KBM-7 (cell line): ENCODE measurements at regions not wholly inside any gene's neighbourhood (a gene's known extent, or its start where the extent isn't known, plus 50 kb on each side); places are given as distances from the start of the nearest gene placed in this dataset.

ENCODE experiments used
- DNase-seq: peaks from one replicate; pipeline ENCODE4 v3.0.0-alpha.2; 2015
- in situ Hi-C: fragments of 300-500 bp; cut with MboI; formaldehyde crosslinking; loops from 2 replicates; pipeline ENCODE4 v1.14.3; 2020; ENCODE audit warnings: low sequenced_read_pairs, low pct_unique_long_range_greater_than_20kb, mixed read lengths

- no peak for DNase-seq
- in situ Hi-C loops = no loop called here
Observed at GRCh38 chr12:127742231-127742630, 524.7 kb upstream of the TMEM132C start.

GRCh38 chr12:127745469-127746212, 521.3 kb upstream of the TMEM132C start:
- in situ Hi-C loops = no loop called here
- no peak for DNase-seq

- in situ Hi-C loops = no loop called here
- no peak for DNase-seq
Observed at GRCh38 chr12:127749416-127749815, 517.6 kb upstream of the TMEM132C start.

DNA sequence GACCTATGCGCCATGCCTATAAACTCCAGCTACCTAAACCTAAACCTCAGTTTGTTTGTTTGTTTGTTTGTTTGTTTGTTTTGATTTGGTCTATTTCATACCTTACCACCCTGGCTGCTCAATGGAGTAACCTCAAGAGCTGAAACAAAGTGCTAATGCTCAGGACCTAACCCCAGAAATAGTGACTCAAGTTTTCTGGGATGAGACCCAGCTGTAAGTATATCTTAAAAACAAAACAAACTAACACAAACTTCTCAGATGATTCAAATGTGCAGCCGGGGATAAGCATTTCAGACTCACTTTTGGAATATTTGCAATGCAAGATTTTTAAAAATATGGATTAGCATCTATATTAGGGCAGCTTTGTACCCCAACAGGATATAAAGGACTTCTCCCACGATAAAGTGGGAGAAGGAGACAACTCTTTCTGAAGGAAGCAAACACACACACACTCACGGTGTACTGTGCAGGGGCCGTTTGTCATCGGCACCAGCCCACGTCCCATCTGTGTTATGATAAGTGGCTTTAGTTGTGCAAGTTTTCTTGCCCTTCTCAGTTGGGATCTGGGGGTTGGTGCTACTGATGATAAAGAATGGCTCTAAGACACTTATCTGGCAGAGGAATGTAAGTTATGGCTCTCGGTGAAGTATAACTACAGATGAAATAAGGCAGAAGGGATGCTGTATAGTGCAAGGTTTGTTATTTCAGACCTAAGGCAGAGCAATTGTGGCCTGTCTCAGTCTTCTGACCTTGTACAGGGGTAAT, 516.7 kb upstream of the TMEM132C start:
- in situ Hi-C loops = no loop called here
- no peak for DNase-seq

GRCh38 chr12:127752802-127753201, 514.2 kb upstream of the TMEM132C start:
- DNase-seq = no peak
- in situ Hi-C loops = no loop called here

DNA sequence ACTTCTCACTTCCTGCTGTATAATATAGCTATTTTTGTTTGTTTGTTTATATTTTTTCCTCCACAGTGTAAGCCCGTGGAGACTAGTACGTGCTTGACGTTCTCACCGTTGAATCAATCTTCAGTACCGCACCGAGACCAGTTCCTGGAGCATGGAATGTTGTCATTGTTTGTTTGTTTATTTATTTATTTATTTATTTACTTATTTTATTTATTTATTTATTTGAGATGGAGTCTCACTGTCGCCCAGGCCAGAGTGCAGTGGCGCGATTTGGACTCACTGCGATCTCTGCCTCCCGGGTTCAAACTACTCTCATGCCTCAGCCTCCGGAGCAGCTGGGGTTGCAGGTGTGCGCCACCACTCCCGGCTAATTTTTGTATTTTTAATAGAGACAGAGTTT, 506.6 kb upstream of the TMEM132C start:
- in situ Hi-C loops = no loop called here
- no peak for DNase-seq

DNA sequence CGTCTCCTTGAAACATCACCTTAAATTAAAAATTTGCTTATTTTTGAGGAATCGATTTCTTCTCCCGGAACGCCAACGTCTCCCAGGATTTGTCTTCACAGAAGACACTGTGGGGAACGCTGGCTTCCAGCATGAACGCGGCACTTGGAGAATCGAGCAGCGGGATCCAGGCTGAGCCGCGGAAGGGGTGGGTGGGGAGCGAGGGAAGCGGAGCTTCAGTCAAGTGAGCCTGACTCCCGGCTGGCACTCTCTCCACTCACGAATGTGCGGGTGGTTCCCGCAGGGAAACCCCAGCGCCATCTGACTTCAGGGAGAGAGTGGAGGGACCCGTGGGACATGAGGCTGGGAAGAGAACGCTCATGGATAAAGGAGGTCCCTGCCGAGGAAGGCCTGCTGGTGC, 506.0 kb upstream of the TMEM132C start:
- in situ Hi-C loops = no loop called here
- no peak for DNase-seq

- in situ Hi-C loops = no loop called here
Observed at GRCh38 chr12:127761880-127762279, 505.1 kb upstream of the TMEM132C start.

DNA sequence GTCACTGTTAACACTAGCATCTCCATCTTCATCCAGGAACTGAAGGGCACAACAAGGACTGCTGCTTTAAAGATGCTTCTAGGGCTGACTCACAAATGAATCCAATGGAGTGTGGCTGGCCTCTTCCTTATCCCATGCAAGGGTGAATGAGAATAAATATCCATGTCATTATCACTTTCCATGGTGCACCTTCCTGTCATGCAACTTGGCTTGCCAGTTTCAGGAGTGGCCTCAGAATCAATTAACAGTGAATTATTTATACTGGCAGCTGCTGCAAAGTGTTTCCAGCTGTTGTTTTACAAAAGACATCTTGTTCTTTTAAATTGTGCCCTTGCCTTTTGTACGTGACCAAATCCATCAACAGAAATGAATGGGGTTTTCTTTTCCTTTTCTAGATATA, 499.3 kb upstream of the TMEM132C start:
- in situ Hi-C loops = no loop called here
- no peak for DNase-seq

More at GRCh38 chr12:127761880-127762279, 505.1 kb upstream of the TMEM132C start:
- DNase-seq = peak; percentile 3

DNA sequence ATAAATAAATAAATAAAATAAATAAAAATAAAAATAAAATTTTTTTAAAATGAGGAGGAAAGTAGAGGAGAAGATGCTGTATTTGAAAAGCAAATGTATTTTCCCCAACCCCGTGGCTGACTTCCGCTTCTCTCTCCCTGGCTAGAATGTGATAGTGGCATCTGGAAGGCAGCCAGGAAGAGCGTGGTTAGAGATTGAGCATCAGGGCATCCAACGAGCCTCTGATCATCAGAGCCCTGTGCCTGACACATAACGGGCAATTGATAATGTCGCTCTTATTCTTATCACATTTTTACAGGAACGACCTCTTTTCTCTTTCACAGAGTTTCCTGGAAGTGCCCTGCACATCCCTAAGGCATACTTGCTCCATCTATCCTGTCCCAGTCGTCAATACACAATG, 496.9 kb upstream of the TMEM132C start:
- in situ Hi-C loops = no loop called here
- DNase-seq = peak; percentile 39

- in situ Hi-C loops = no loop called here
- DNase-seq = no peak
Observed at GRCh38 chr12:127771546-127771945, 495.4 kb upstream of the TMEM132C start.

- DNase-seq = no peak
- in situ Hi-C loops = no loop called here
Observed at GRCh38 chr12:127773520-127773919, 493.4 kb upstream of the TMEM132C start.

GRCh38 chr12:127774828-127775227, 492.1 kb upstream of the TMEM132C start:
- in situ Hi-C loops = no loop called here
- DNase-seq = no peak

DNA sequence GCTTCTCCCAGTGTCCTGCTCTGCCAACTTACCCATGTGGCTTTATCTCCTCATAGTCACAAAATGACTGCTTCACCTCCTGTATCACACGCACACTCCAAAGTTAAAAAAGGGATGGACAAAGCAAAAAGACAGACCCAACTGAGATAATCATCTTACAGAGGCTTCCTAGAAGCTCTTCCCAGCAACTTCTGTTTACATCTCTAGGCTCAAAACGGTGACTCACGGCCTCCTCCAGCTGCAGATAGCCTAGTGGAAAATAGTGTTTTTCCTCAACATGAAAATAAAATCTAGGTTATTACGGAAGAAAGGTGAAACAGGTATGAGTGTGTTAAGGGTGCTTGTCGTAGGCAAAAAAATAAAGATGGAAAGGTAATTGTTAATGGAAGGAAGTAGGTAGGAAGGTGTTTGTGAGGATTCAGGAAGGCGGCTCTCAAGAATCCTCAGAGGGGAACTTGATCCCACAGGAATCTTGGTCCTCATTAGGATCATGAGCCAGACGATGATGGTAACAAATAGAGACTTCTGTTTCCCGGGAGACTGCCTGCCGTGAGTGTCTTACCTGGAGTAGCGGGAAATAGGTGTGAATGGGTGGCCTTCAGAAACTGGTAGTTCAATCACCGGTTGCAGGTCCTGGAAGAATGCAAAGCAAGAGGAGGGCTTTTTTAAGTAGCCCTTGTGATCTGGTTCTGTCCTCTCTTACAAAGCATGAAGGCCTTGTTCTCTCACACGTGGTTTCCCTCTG, 487.5 kb upstream of the TMEM132C start:
- no peak for DNase-seq
- in situ Hi-C loops = no loop called here

DNA sequence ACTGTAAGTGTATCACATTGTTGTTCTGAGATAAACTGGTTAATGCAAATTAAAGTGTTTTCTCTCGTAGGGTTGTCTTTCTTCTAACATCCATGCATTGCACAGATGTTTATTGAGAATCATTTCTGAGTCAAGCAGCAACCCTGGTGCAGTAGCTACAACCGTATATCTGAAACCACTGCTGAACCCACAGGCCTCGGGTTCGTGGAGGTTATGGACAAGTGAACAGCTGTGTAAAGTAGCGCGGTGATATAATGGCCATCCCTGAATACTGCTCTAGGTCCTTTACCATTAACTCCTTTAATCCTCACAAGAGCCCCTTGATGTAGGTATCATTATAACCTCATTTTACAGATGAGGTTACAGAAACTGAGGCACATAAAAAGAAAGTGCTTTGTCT, 486.1 kb upstream of the TMEM132C start:
- in situ Hi-C loops = no loop called here

DNA sequence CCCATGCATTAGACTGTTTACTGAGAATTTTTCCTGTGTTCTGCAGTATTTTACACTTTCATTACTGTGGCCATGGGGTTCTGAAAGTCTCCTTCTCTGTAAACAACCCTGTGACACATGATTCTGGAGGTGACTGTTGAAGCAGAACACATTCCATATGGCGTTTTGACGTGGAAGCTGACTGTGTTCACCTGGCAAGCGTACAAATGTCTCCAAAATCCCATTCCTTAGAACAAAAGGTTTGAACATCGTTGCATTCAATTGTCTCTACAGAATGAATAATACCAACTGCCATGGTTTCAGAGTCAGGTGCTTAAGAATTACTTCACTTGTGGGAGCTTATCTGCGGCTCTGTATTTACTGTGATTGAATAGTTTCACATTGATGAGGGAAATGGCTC, 485.6 kb upstream of the TMEM132C start:
- DNase-seq = no peak
- in situ Hi-C loops = no loop called here

More for the DNA sequence above, 486.1 kb upstream of the TMEM132C start:
- DNase-seq = no peak

GRCh38 chr12:127785540-127785939, 481.4 kb upstream of the TMEM132C start:
- no peak for DNase-seq

DNA sequence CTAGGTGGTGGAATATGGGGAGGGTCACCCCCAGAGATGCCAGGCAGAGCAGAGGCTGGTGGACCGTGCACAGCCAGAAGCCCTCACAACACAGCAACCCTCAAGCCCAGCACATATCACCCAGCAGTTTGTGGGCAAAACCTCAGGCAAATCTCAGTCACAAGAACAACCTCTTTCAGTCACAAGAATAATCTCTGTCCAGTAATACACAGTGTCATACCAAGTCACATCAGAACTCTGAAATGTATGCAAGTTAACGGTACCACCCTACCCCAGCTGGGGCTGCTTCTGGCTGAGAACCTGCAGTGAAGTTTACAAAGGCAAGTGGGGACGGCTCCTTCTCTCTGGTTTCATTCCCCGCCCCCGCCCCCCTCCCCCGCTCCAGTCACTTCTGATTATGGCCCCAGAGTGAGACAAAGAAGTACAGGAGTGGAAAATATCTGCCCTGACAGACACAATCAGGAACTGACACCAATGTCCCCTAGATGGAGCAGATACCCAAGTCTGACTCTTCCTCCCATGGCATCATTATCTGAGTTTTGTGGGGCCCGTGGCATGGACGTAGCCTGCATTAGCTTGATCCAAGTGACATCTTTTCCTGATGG, 480.9 kb upstream of the TMEM132C start:
- in situ Hi-C loops = no loop called here
- DNase-seq = no peak

More at GRCh38 chr12:127785540-127785939, 481.4 kb upstream of the TMEM132C start:
- in situ Hi-C loops = no loop called here

DNA sequence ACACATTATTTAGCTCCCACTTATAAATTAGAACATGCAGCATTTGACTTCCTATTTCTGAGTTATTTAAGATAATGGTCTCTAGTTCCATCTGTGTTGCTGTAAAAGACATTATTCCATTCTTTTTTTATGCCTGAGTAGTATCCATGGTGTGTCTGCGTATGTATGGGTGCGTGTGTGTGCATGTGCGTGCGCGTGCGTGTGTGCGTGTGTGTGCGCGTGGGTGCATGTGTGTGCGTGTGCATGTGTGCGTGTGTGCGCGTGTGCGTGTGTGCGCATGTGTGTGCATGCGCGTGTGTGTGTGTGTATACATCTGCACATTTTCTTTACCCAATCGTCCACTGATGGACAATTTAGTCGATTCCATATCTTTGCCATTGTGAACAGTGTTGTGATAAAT, 479.4 kb upstream of the TMEM132C start:
- DNase-seq = no peak
- in situ Hi-C loops = no loop called here

DNA sequence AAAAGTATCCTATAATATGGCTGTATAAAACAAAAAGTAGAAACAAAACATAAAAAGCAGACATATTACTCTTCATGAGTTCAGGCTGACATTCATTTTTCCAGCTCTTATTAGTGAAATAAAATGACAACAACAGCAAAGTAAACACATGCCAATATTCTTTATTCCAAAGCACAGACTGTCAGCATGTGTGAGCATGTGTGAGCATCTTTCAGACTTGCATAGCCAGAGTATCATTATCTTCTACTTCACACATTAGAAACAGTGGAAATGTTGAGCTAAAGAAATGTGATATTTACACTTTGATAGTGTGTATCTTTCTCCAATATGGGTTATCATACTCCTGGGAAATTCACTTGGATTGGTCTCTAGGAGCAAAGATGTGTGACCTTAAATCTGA, 476.6 kb upstream of the TMEM132C start:
- DNase-seq = no peak
- in situ Hi-C loops = no loop called here
